Osteocyte (in vitro differentiated cells): ENCODE measurements at regions not wholly inside any gene's neighbourhood (a gene's known extent, or its start where the extent isn't known, plus 50 kb on each side); places are given as distances from the start of the nearest gene placed in this dataset.

Source experiments
- DNase-seq: peaks from one replicate; pipeline ENCODE4 v3.0.0; 2021; ENCODE audit warnings: mixed read lengths; ENCODE audit not compliant: unreplicated experiment; ENCODE audit errors: extremely low spot score
- H3K27ac Mint-ChIP-seq: one replicate; pipeline ENCODE4 v1.8.0; 2021; ENCODE audit warnings: mild to moderate bottlenecking, mixed read lengths; ENCODE audit not compliant: unreplicated experiment
- H3K27me3 Mint-ChIP-seq: one replicate; pipeline ENCODE4 v1.8.0; 2021; ENCODE audit warnings: mixed read lengths; ENCODE audit not compliant: unreplicated experiment
- H3K36me3 Mint-ChIP-seq: one replicate; pipeline ENCODE4 v1.8.0; 2021; ENCODE audit warnings: mixed read lengths; ENCODE audit not compliant: unreplicated experiment
- H3K4me1 Mint-ChIP-seq: one replicate; pipeline ENCODE4 v1.8.0; 2021; ENCODE audit warnings: mixed read lengths; ENCODE audit not compliant: unreplicated experiment
- H3K4me3 Mint-ChIP-seq: one replicate; pipeline ENCODE4 v1.8.0; 2021; ENCODE audit warnings: mild to moderate bottlenecking, moderate library complexity, mixed read lengths; ENCODE audit not compliant: unreplicated experiment
- H3K9me3 Mint-ChIP-seq: one replicate; pipeline ENCODE4 v1.8.0; 2021; ENCODE audit warnings: mixed read lengths; ENCODE audit not compliant: unreplicated experiment
- TF ChIP-seq, protein P1 (sequence below): fragments of 200-600 bp; sonication (generic); IDR thresholded peaks from 2 replicates; pipeline ENCODE4 v1.5.0; 2021; ENCODE audit warnings: antibody characterized with exemption, mild to moderate bottlenecking, moderate library complexity

DNA sequence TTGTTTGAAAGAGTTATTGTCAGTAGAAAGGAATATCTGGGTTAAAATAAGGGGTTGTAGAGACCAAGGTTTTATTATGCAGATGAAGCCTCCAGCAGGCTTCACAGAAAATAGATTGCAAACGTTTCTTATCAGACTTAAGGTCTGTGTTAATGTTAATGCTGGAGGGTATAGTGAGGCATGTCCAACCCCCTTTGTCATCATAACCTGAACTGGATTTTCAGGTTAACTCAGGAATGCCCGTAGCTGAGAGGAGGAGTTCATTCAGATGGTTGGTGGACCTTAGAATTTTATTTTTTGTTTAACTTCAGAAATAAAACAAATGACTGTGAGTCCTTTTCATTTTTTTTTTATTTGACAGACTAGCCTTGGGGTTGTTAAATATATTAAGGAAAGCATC, 354.1 kb downstream of the GPM6A start:
- Mint-ChIP-seq H3K27ac (no peak overlapping the region), H3K36me3 (peaks cover 4% of the 10 kb centered on the region), H3K27me3 (no peaks in the 10 kb centered on the region), H3K9me3 (peaks cover 15% of the 10 kb centered on the region), H3K4me3 (no peak overlapping the region), H3K4me1 (peaks cover 16% of the 10 kb centered on the region)
- DNase-seq: no peak
- TF ChIP-seq, protein P1, sequence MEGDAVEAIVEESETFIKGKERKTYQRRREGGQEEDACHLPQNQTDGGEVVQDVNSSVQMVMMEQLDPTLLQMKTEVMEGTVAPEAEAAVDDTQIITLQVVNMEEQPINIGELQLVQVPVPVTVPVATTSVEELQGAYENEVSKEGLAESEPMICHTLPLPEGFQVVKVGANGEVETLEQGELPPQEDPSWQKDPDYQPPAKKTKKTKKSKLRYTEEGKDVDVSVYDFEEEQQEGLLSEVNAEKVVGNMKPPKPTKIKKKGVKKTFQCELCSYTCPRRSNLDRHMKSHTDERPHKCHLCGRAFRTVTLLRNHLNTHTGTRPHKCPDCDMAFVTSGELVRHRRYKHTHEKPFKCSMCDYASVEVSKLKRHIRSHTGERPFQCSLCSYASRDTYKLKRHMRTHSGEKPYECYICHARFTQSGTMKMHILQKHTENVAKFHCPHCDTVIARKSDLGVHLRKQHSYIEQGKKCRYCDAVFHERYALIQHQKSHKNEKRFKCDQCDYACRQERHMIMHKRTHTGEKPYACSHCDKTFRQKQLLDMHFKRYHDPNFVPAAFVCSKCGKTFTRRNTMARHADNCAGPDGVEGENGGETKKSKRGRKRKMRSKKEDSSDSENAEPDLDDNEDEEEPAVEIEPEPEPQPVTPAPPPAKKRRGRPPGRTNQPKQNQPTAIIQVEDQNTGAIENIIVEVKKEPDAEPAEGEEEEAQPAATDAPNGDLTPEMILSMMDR: no peak

DNA sequence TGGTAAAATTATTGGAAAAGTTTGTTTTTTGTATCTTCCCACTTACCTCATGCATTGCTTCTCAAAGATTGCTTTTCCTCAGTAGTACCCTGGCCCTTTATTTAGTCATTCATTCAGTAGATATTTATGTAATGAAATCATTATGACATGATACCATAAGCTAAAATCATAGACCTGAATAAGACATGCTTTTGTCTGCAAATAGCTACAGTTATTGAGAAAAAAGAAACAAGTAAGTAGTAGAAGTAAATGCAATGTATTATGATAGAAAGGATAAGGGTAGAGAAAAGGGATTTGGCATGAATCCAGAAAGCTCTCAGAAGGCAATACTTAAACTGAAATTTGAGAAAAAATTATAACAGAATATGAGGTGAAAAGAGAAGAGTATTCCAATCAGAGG, 352.5 kb downstream of the GPM6A start:
- TF ChIP-seq, protein P1: no peak
- peaks cover 4% of the 10 kb centered on the region for H3K36me3 Mint-ChIP-seq
- DNase-seq: no peak
- no peak overlapping the region for H3K4me3 Mint-ChIP-seq
- H3K27me3 Mint-ChIP-seq: no peaks in the 10 kb centered on the region
- peak overlapping the region; percentile 62 for H3K27ac Mint-ChIP-seq
- peaks cover 16% of the 10 kb centered on the region for H3K4me1 Mint-ChIP-seq
- peaks cover 6% of the 10 kb centered on the region for H3K9me3 Mint-ChIP-seq

DNA sequence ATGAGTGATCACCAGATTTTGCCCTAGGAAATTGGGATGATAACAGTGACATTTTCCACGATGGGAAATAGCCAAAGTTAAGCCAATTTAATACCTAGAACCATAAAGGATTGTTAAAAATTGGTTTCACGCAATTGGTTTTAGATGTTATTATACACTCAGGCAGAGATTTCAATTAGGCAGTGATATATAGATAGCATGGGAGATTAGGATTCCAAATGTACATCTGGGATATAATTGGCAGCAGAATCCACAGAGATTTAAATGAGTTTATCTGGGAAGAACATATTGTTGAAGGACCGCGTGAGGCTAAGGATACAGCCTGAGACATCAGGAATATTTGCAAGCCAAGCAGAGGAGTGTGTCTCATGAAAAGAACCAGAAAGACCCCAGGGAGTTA, 351.6 kb downstream of the GPM6A start:
- H3K9me3 Mint-ChIP-seq: peaks cover 4% of the 10 kb centered on the region
- no peaks in the 10 kb centered on the region for H3K27me3 Mint-ChIP-seq
- H3K4me3 Mint-ChIP-seq: no peak overlapping the region
- TF ChIP-seq, protein P1: no peak
- no peak for DNase-seq
- H3K4me1 Mint-ChIP-seq: peaks cover 16% of the 10 kb centered on the region
- H3K36me3 Mint-ChIP-seq: peaks cover 4% of the 10 kb centered on the region
- H3K27ac Mint-ChIP-seq: peak overlapping the region; percentile 65

DNA sequence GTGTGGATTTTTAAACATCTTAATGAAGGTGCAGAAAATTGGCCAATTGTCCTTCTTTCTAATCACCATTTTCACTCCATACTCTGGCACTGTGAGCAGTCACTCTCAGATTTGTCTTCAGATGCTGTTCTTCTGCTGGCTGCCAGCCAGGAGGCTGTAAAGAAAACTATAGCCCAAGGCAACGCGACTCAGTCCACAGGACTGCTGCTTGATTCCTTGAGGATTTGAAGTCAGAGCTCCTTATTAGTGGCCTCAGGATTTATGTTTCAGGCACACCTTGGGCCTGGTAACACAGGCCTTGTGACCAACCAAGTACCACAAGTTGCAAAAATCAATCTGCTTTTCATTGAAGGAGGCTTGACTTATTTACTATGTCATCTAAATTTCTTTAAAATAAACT, 342.6 kb downstream of the GPM6A start:
- H3K4me3 Mint-ChIP-seq: no peak overlapping the region

DNA sequence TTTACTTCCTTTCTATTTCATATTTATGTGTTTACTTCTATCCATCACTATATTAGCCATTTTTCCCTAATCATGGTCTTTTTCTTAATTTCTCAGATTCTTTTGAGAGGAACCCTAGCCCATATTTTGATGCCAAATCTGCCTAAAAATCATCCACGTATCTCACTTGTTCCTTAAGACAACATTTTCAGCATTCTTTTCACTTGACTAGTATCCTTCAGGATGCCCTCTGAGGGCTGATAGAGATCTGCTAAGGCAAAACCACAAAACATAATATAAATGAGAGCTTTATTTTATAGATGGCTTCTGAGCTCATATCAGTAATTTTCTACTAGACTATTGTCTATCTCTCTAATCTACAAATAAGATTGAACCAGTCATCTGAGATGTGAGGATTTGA, 341.9 kb downstream of the GPM6A start:
- H3K4me1 Mint-ChIP-seq: peaks cover 16% of the 10 kb centered on the region
- TF ChIP-seq, protein P1: no peak
- peak overlapping the region; percentile 78 for H3K27ac Mint-ChIP-seq
- peaks cover 3% of the 10 kb centered on the region for H3K36me3 Mint-ChIP-seq
- H3K27me3 Mint-ChIP-seq: no peaks in the 10 kb centered on the region
- peaks cover 4% of the 10 kb centered on the region for H3K9me3 Mint-ChIP-seq
- no peak for DNase-seq
- no peak overlapping the region for H3K4me3 Mint-ChIP-seq

More for the DNA sequence above, 342.6 kb downstream of the GPM6A start:
- no peak for DNase-seq
- Mint-ChIP-seq H3K36me3 (peaks cover 3% of the 10 kb centered on the region), H3K27ac (peak overlapping the region; percentile 78), H3K9me3 (peaks cover 4% of the 10 kb centered on the region), H3K27me3 (no peaks in the 10 kb centered on the region), H3K4me1 (peaks cover 16% of the 10 kb centered on the region)
- TF ChIP-seq, protein P1: no peak
